UCSD-AML1 (cell line): ENCODE measurements at regions not wholly inside any gene's neighbourhood (a gene's known extent, or its start where the extent isn't known, plus 50 kb on each side); places are given as distances from the start of the nearest gene placed in this dataset.

Experiments used
- DNase-seq: peaks from one replicate; lab custom pipeline; 2025; ENCODE audit not compliant: unreplicated experiment; lab: John Stamatoyannopoulos, UW

- no peak for DNase-seq
These were observed 510.0 kb downstream of the GBA3 start for GRCh38 chr4:23202712-23203247.

DNA sequence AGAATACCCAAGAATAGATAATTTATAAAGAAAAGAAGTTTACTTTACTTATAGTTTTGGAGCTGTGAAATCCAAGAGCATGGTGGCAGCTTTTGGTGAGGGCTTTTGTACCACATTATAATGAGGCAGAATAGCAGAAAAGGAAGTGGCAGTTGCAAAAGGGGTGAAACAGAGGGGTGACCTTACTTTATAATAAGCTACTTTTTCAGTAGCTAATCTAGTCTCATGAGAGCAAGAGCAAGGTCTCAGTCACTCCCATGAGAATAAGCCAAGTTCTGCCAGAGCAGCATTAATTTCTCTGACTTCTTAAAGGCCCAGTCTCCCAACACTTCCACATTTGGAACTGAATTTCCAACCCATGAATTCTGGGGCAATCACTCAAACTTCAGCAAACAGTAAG, 502.0 kb downstream of the GBA3 start:
- DNase-seq: no peak

- DNase-seq: no peak
These were observed 481.4 kb downstream of the GBA3 start for GRCh38 chr4:23174179-23174578.

GRCh38 chr4:23171976-23172375, 479.2 kb downstream of the GBA3 start:
- no peak for DNase-seq

DNA sequence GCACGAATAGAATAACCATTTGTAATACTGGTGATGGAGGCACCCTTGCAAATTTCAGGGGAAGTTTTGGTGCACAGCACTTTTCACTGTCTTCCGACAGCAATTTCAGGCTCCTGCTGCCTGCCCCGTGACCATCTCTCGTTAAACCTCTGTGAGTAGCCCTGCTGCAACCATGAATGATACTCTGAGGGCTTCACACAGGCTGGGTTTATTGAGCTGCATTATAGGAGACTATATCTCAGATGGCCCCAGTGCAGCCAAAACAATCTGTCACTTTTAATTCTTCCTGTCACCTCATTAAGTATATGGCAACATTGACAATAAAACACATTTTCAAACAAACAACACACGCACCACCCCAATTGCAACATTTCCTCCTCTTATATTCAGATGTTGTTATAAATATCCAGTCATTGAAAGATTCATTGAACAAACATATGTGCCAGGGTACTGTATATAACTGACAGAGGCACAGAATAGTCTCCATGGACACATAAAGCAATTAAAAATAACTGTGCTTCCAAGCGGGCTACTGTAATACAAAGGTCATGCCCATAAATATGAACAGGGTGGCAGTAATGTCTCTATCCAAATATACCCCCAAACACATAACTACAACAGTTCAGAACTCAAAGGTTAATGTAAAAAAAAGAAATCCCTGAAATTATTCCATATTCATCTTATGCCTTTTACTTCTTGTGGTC, 477.0 kb downstream of the GBA3 start:
- DNase-seq: no peak

DNA sequence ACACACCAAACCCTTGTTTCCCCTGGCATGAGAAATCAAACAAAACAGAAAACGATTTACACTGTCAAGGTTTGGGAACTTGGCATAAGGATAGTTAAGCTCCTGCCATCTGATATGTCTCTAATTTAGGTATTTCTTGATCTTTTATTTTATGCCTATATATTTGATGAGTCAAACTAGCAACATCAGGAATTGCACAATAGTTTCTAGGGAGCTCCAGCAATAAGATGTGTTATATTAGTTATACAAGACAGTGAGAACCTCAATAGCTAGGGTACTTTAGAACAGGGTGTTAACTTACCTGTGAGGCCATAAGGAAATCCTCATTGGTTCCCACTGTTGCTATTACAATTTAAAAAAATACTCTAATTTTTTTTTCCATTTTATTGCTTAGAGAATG, 474.2 kb downstream of the GBA3 start:
- DNase-seq: no peak

GRCh38 chr4:23166407-23166806, 473.7 kb downstream of the GBA3 start:
- no peak for DNase-seq

DNA sequence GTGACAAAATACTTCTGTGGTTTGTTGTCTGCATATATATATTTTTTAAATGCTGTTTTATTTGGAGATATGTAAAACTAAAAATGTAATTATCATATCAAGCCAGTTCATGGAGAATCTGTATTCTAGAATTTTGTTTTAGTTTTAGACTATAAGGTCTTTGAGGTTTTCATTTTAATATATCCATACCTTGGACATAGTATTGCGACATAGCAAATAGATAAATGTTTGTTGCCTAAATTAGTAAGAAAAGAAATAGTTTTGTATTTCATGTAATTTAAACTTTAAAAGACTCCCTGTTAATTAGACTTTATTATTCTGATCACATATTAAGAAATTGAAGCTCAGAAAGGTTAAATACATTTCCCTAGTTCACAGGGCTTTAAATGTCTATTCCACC, 472.9 kb downstream of the GBA3 start:
- no peak for DNase-seq

- no peak for DNase-seq
These were observed 471.1 kb downstream of the GBA3 start for GRCh38 chr4:23163647-23164436.

GRCh38 chr4:23162275-23162674, 469.5 kb downstream of the GBA3 start:
- DNase-seq: no peak

- no peak for DNase-seq
These were observed 469.1 kb downstream of the GBA3 start for GRCh38 chr4:23161787-23162186.

DNA sequence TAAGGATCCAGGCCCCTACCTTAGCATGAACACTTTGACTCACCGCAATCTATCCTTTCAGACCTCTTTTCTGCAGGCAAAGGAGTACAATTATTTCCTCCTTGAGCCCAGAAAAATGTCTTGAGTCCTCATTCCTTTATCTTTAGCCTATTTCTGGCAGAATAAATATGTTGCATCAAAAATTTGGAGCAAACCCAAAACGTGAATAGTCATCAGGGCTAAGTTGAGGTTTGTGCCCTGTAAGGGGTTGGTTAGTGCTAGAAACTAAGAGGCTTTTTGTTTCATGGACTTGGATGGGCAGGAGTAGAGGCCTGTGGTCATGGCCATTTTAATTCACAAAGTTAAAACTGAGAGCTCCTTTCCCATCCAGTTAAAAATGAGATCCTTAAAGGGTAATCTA, 460.3 kb downstream of the GBA3 start:
- DNase-seq: no peak

DNA sequence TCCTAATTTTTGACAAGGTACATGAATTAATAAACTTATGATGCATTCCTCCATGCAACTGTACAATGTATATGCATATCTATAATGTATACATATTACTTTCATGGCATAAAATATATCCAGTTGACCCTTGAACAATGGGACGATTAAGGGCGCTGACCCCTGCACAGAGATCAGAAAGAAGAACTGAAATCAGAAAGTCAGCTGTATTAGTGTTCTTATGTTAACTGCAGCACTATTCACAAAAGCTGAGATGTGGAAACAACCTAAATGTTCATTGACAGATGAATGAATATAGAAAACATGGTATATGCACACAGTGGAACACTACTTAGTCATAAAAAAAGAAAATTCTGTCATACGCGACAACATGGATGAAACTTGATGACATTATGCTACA, 457.1 kb downstream of the GBA3 start:
- DNase-seq: no peak

- no peak for DNase-seq
These were observed 452.0 kb downstream of the GBA3 start for GRCh38 chr4:23144707-23145106.

DNA sequence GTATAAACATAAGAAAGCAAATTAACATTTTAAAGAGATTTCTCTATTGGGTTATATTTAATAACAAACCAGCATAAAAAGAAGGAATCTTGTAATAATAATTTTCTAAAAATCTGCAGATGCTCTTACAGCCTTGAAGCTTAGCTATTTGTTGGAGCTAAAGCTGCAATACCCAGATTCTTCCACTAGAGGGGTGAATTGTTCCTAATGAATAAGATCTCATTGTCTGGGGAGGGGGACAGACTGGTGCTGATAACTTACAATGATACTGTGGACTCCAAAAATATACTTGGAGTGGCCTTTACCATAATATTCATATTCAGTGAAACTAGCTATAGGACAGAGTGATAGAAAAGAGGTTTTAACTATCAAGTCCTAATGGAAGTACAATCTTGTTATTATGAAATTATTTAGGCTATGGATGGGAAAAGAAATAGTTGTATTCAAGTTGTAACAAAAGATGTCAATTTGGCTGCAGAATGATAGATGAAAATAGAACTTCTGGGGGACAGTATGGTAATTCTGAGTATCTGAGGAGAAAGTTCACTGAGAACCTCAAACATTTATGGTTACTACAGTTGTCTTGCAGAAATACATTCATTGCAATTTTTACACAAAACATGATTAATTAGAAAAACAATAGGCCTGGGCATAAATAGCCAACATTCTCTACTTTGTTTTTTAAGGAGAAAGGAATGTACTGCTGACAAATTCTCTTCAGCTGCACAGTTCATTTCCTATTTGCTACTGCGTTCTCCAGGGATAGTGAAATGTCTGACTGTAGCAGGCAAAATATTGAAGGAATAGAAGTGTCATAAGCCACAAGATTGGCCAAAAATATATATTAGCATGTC, 443.3 kb downstream of the GBA3 start:
- DNase-seq: no peak

GRCh38 chr4:23134331-23134730, 441.6 kb downstream of the GBA3 start:
- DNase-seq: no peak

GRCh38 chr4:23130845-23131244, 438.1 kb downstream of the GBA3 start:
- no peak for DNase-seq

- DNase-seq: no peak
These were observed 432.4 kb downstream of the GBA3 start for GRCh38 chr4:23125118-23125517.

DNA sequence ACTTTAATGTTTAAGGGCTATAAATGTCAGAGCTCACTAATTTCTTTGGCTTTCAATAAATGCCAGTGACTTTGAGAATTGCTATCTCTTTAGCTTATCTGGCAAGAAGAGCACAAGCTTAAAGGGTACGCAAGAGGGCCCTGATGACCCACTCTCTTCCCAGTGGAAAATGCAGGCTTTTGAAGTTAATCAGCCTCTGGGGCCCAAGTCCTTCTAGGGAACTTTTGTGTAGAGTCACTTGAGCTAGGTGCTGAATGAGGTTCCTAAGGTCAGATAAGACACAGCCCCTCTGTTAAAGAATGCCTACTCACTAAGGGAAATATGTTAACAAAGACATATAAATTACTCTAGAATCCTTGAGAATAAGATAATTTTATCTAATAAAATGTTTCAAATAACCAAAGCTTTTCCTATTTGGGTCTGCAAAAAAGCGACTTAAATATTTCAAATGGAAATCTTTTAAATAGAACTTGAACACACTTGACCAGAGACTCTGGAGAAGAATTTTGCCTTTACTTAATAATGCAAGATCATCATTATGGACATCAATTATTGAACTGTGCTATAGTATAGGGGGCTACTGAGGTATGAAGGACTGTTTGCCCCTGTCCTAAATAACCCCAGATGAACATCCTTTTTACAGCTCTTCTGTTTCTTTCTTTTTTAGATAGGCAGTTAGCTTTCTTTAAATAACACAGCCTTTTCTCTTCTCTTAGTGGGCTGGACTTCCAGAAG, 430.1 kb downstream of the GBA3 start:
- DNase-seq: no peak

DNA sequence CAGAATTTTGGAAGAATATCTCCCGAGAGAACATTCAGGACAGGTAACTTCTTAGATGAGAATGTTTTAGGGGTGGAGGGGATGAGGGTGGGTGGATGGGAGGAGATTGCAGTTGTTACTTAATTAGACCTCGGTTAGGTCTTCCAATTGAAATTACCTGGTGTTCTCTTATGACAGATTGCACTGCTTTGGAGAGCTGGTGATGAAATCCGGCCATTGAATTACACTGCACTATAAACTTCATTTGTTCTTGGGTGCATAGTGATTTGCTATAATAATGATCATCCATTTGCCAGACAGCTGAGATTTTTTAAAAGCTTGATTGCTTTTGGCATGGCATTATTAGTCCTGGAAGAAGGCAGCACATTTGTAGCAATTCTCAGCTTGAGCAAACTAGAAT, 427.6 kb downstream of the GBA3 start:
- DNase-seq: no peak

GRCh38 chr4:23117826-23118225, 425.1 kb downstream of the GBA3 start:
- no peak for DNase-seq
